ENCODE measurements at regions not wholly inside any gene's neighbourhood (a gene's known extent, or its start where the extent isn't known, plus 50 kb on each side); places are given as distances from the start of the nearest gene placed in this dataset.

DNA sequence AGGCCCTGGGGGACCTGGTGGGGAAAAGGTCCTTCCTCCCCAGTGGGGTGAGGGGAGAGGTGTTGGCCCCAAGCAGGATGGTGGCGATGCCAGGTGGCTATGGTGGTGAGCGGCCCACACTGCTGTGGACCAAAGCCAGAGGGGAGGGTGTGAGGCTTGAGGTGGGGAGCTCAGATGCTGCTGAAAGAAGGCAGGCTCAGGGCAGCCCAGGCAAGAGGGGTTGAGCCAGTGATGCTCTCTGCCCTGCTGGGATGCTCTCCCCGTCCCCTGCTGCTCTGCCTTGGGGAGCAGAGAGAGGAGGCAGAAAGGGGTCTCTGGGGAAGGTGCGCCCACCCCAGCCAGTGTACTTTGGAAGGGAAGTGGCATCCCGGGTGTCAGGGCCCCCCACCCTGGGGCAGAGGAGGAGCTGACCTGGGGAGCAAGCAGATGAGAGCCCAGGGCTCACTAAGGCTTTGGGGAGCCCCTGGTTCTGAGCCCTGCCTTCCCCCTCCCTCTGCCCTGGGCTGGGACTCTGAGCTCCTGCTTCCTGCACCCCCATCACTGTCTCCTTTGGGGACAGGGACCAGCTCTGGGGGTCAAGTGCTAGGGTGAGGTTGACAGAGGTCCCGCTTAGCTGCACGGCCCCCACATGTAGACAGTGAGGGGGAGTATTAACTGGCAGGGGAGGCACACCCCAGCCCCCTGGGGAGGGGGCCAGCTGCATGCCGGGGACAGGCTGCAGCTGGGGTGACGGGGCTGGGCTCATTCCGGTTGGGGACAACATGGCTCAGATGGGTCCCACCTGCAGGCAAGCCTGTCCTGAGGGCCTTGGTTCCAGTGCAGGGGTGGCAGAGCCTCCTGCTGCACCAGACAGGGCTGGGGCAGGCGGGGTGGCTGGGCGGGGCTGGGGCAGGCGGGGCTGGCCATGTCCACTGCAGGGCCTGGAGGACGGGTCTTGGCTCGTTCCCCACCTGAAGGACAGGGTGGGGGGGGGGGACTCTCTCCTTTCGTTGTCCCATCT, 124.4 kb downstream of the KIF26A start:
- TF ChIP-seq GATA2 (IDR thresholded peaks at IDR 0.05; ENCODE audit: low read depth, low read length) (no peak), GATA3 (IDR thresholded peaks at IDR 0.05; ENCODE audit: low read depth, low read length) (no peak)

- TF ChIP-seq GATA3 (IDR thresholded peaks at IDR 0.05; ENCODE audit: low read depth, low read length) (no peak), GATA2 (IDR thresholded peaks at IDR 0.05; ENCODE audit: low read depth, low read length) (no peak)
These were observed 125.4 kb downstream of the KIF26A start for GRCh38 chr14:104263675-104264358.

GRCh38 chr14:104264495-104265265, 126.3 kb downstream of the KIF26A start:
- TF ChIP-seq GATA3 (IDR thresholded peaks at IDR 0.05; ENCODE audit: low read depth, low read length) (no peak), GATA2 (IDR thresholded peaks at IDR 0.05; ENCODE audit: low read depth, low read length) (no peak)

- TF ChIP-seq GATA2 (IDR thresholded peaks at IDR 0.05; ENCODE audit: low read depth, low read length) (no peak), GATA3 (IDR thresholded peaks at IDR 0.05; ENCODE audit: low read depth, low read length) (no peak)
These were observed 127.7 kb downstream of the KIF26A start for GRCh38 chr14:104265918-104266630.

DNA sequence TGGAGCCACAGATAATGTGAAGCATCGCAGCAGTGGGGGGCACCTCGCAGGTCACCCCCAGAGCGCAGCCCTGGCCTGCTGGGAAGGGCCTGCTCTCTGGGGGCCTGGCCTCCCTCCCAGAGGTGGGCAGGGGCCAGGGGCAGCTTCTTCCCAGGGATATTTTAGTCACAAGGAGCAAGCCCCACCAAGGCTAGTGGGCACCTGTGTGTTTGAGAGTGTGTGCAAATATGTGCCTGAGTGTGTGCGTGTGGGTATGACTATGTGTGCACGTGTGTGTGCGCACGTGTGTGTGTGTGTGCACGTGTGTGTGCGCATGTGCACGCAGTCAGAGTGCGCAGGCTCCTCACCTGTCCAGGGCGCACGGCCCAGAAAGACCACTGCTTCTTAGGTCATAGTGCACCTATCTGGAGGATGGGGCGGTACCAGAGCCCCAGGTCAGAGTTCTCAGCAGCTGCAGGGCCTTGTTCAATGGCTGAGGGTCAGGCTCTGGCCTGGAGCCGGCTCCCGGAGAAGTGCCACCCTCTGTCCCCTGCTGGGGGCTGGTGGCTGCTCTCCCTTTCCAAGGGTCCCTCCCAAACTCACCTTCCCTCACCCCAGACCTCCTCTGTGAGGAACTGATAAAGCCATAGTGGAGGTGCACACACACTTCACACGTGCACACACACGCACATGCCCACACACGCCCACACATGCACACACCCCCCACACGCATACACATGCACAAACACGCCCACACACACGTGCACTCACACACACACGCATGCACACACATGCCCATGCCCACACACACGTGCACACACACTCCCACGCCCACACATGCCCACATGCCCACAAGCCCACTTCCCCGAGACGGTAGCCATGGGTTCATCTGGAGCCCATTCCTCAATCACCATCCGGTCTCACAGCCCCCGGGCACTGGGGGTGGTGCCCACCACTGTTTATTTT, 128.5 kb downstream of the KIF26A start:
- no peak for TF ChIP-seq GATA2 (IDR thresholded peaks at IDR 0.05; ENCODE audit: low read depth, low read length)

GRCh38 chr14:104267895-104268294, 129.5 kb downstream of the KIF26A start:
- TF ChIP-seq GATA3 (IDR thresholded peaks at IDR 0.05; ENCODE audit: low read depth, low read length) = no peak
- TF ChIP-seq GATA2 (IDR thresholded peaks at IDR 0.05; ENCODE audit: low read depth, low read length) = no peak

DNA sequence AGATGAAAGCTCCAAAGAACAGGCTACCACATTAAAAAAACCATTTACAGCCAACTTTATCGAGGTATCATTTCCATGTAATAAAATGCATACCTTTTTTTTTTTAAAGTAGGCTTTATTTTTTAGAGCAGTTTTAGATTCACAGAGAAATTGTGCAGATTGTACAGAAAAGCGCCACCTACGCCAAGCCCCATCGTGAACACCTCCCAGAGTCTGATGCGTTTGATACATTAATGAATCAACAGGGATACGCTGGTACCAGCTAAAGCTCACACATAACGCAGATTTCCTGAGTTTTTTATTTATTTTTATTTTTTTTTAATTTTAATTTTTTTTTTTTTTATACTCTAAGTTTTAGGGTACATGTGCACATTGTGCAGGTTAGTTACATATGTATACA, 129.9 kb downstream of the KIF26A start:
- no peak for TF ChIP-seq GATA2 (IDR thresholded peaks at IDR 0.05; ENCODE audit: low read depth, low read length)
- TF ChIP-seq GATA3 (IDR thresholded peaks at IDR 0.05; ENCODE audit: low read depth, low read length) = no peak

DNA sequence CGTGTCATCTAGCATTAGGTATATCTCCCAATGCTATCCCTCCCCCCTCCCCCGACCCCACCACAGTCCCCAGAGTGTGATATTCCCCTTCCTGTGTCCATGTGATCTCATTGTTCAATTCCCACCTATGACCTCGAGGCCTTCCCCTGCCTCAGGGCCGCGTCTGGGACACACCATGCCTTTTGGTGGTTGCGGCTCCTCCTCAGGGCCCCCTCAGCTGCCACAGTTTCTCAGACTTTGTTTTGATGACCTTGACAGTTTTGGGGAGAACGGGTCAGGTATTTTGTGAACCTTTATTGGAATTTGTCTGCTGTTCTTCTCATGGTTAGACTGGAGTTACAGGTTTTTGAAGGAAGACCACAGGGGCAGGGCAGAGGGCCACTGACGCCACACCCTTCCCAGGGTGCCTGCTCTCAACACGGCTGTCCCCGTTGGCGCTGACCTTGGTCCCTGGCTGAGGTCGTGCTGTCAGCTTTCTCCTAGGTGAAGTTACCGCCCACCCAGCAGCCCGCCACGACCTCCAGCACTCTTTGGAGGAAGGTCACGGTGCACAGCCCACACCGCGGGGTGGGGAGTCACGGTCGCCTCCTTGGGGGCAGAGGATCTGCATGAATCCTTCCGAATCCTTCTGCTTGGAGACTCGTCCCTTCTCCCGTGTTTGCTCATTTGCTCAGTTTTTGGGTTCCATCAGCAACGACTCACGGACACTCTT, 130.5 kb downstream of the KIF26A start:
- TF ChIP-seq GATA2 (IDR thresholded peaks at IDR 0.05; ENCODE audit: low read depth, low read length) (no peak), GATA3 (IDR thresholded peaks at IDR 0.05; ENCODE audit: low read depth, low read length) (no peak)

DNA sequence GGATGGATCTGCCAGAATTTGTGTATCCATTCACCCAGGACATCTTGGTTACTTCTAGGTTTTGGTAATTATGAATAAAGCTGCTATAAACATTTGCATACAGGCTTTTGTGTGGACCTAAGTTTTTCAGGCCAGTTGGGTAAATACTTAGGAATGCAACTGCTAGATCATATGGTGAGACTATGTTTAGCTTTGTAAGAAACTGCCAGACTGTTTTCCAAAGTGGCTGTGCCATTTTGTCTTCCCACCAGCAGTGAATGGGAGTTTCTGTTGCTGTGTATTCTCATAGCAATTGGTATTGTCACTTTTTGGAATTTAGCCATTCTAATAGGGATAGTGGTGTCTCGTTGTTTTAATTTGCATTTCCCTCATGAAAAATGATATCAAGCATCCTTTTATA, 133.0 kb downstream of the KIF26A start:
- TF ChIP-seq GATA2 (IDR thresholded peaks at IDR 0.05; ENCODE audit: low read depth, low read length) = no peak
- no peak for TF ChIP-seq GATA3 (IDR thresholded peaks at IDR 0.05; ENCODE audit: low read depth, low read length)

DNA sequence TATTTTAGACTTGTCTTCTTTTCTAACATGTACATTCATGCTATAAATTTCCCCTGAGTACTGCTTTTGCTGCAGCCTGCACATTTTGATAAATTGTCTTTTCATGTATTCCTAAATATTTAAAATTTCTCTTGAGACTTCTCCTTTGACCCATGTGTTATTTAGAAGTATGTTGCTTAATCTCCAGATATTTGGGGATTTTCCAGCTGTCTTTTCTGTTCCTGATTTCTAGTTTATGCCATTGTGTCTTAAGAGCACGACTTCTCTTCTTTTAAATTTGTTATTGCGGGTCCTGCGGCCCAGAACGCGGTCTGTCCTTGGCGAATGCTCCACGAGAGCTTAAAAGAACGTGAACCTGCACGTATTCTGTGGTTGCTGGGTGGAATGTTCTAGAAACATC, 136.4 kb downstream of the KIF26A start:
- TF ChIP-seq GATA2 (IDR thresholded peaks at IDR 0.05; ENCODE audit: low read depth, low read length) (no peak), GATA3 (IDR thresholded peaks at IDR 0.05; ENCODE audit: low read depth, low read length) (no peak)

GRCh38 chr14:104277416-104278213, 139.2 kb downstream of the KIF26A start:
- TF ChIP-seq GATA3 (IDR thresholded peaks at IDR 0.05; ENCODE audit: low read depth, low read length) = no peak
- TF ChIP-seq GATA2 (IDR thresholded peaks at IDR 0.05; ENCODE audit: low read depth, low read length) = no peak
